OCI-LY7 (cell line): ENCODE measurements at regions not wholly inside any gene's neighbourhood (a gene's known extent, or its start where the extent isn't known, plus 50 kb on each side); places are given as distances from the start of the nearest gene placed in this dataset.

ENCODE experiments used
- CTCF ChIP-seq: fragments of 200-600 bp; sonication (generic); conservative IDR thresholded peaks from 2 replicates; pipeline ENCODE4 v1.5.1; 2014; ENCODE audit warnings: mild to moderate bottlenecking, antibody characterized with exemption, low read length, moderate library complexity, mixed read lengths
- EZH2phosphoT487 ChIP-seq: fragments of 200-600 bp; sonication (generic); IDR thresholded peaks from 2 replicates; pipeline ENCODE4 v1.6.1; 2018; ENCODE audit warnings: low read depth, borderline replicate concordance, mild to moderate bottlenecking, mixed run types, antibody characterized with exemption, low read length, moderate library complexity, mixed read lengths

DNA sequence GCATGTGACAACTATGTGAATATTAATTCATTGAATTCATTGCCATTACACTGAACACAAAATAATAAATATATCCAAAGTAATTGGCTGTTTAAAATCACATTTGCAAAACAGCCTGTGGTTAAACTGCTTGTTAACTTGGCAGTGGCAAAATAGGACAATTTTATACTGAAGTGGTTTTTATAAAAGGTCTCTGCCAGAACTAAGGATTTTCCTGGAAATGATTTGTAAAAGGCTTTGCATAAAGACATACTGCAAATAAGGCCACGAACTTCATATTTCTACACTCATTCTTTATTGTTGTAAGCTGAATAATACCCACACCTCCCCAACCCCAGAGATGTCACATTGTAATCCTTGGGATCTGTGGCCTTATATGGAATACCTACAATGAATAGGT, 370.3 kb upstream of the RGMB start:
- TF ChIP-seq CTCF (no peak), EZH2phosphoT487 (no peak)
